HepG2 (cell line): ENCODE measurements at regions not wholly inside any gene's neighbourhood (a gene's known extent, or its start where the extent isn't known, plus 50 kb on each side); places are given as distances from the start of the nearest gene placed in this dataset.

Experiments used
- ARHGAP35 ChIP-seq: sonication (generic); formaldehyde crosslinking; IDR thresholded peaks from 2 replicates; pipeline ENCODE4 v1.9.0; 2022; ENCODE audit warnings: mild to moderate bottlenecking, inconsistent platforms, moderate library complexity, missing genetic modification reagents, borderline replicate concordance
- CTCF ChIP-seq: sonication (generic); formaldehyde crosslinking; IDR thresholded peaks from 2 replicates; pipeline ENCODE4 v1.5.0; 2020; ENCODE audit warnings: mild to moderate bottlenecking, missing genetic modification reagents, moderate library complexity
- GATAD2A ChIP-seq: IDR thresholded peaks from 2 replicates; pipeline ENCODE4 v1.6.1; 2016
- POLR2AphosphoS5 ChIP-seq: IDR thresholded peaks from 2 replicates; pipeline ENCODE4 v1.6.1; 2012; ENCODE audit warnings: low read depth, low read length
- SMAD3 ChIP-seq: sonication (generic); formaldehyde crosslinking; IDR thresholded peaks from 2 replicates; pipeline ENCODE4 v1.4.0; 2020; ENCODE audit warnings: missing genetic modification reagents
- ZBTB38 ChIP-seq: sonication (generic); formaldehyde crosslinking; IDR thresholded peaks from 2 replicates; pipeline ENCODE4 v1.5.1; 2020; ENCODE audit warnings: mild to moderate bottlenecking, missing genetic modification reagents

DNA sequence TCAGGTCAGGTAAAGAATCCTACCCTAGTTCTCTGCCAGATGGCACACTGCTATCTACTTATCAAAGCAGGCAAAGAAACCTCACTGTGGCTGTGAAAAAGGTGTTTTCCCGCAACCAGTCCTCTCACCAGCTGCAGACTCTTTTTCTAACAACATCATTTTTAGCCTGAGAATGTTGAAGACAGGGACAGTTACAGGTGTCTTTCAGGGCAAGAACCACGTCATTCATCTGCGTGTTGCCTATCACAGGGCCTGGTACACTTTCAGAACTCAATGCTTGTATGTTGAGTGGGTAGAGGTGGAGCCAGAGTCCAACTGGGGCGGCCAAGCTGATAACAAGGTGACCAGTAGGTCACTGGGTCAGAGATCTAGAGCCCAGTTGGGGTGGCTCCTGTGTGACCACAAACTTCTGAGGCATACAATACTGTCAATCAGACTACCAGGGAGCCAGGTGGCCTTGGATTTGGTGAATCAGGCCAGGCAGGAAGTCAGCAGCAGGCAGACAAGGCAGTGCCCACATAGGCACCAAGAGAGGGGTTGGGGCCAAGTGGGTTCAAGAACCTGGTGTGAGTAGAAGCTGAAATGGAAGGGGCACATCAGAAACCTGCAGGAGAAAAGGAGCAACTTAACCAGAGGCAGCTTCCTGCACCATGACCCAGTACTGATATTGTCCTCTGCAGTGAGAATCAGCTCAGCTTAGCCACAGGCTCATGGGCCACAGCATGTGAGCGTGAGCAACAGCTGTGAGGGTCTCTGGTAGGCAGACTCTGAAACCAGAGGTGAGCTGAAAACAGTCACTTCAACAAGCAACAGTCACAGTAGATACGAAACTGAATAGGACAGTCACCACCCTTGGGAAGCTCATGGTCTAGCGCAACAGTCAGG lies 123.6 kb downstream of the DTL start:
- TF ChIP-seq ARHGAP35 (CRISPR knock-in tag) (no peak), CTCF (no peak), POLR2AphosphoS5 (no peak), GATAD2A (CRISPR knock-in tag) (no peak), SMAD3 (CRISPR knock-in tag) (no peak), ZBTB38 (CRISPR knock-in tag) (no peak)
